HG02852 (cell line): ENCODE measurements at regions not wholly inside any gene's neighbourhood (a gene's known extent, or its start where the extent isn't known, plus 50 kb on each side); places are given as distances from the start of the nearest gene placed in this dataset.
"Not testable (repeated sequence)": the region's sequence is repeated elsewhere in the genome, so short reads cannot be mapped to it uniquely, and the experiment has no call there.

ENCODE experiments used
- ATAC-seq: cut with Tn5 transposase; IDR thresholded peaks from one replicate; pipeline ENCODE4 v1.9.1; 2021; ENCODE audit warnings: mild to moderate bottlenecking, moderate library complexity; ENCODE audit not compliant: unreplicated experiment

- ATAC-seq: peak; percentile 58
Measured at GRCh38 chr6:118719351-118720124, 68.1 kb upstream of the CEP85L start.

GRCh38 chr6:118718903-118719302 is 67.5 kb upstream of the CEP85L start:
- no peak for ATAC-seq

GRCh38 chr6:118718297-118718696 is 66.9 kb upstream of the CEP85L start:
- ATAC-seq: no peak

- ATAC-seq: no peak
Measured at GRCh38 chr6:118717106-118717505, 65.7 kb upstream of the CEP85L start.

- ATAC-seq: not testable (repeated sequence)
Measured at GRCh38 chr6:118715907-118716306, 64.5 kb upstream of the CEP85L start.

- ATAC-seq: no peak
Measured at GRCh38 chr6:118715376-118715775, 64.0 kb upstream of the CEP85L start.

GRCh38 chr6:118714756-118715155 is 63.4 kb upstream of the CEP85L start:
- ATAC-seq: no peak

GRCh38 chr6:118712969-118713368 is 61.6 kb upstream of the CEP85L start:
- no peak for ATAC-seq

- no peak for ATAC-seq
Measured at GRCh38 chr6:118710616-118711015, 59.2 kb upstream of the CEP85L start.

GRCh38 chr6:118709859-118710350 is 58.5 kb upstream of the CEP85L start:
- ATAC-seq: peak; percentile 93

- ATAC-seq: no peak
Measured at GRCh38 chr6:118708744-118709143, 57.4 kb upstream of the CEP85L start.

GRCh38 chr6:118708055-118708454 is 56.7 kb upstream of the CEP85L start:
- ATAC-seq: no peak

GRCh38 chr6:118706702-118707101 is 55.3 kb upstream of the CEP85L start:
- no peak for ATAC-seq

GRCh38 chr6:118705544-118706491 is 54.4 kb upstream of the CEP85L start:
- peak; percentile 27 for ATAC-seq

GRCh38 chr6:118704915-118705314 is 53.5 kb upstream of the CEP85L start:
- no peak for ATAC-seq

GRCh38 chr6:118701260-118701659 is 49.9 kb upstream of the CEP85L start:
- ATAC-seq: not testable (repeated sequence)
